Islet of Langerhans (tissue), 1 donor: ENCODE measurements at regions not wholly inside any gene's neighbourhood (a gene's known extent, or its start where the extent isn't known, plus 50 kb on each side); places are given as distances from the start of the nearest gene placed in this dataset.

Source experiments
- FAIRE-seq: peaks from one replicate; lab custom pipeline; 2011; peaks lifted over from hg19 to GRCh38; lab: Jason Lieb, UNC

GRCh38 chr4:148747721-148748268 lies 305.6 kb upstream of the NR3C2 start:
- FAIRE-seq, result no peak

GRCh38 chr4:148740701-148741100 lies 298.5 kb upstream of the NR3C2 start:
- FAIRE-seq, result no peak

GRCh38 chr4:148737061-148737770 lies 295.0 kb upstream of the NR3C2 start:
- no peak for FAIRE-seq

GRCh38 chr4:148735432-148736155 lies 293.4 kb upstream of the NR3C2 start:
- FAIRE-seq, result no peak

DNA sequence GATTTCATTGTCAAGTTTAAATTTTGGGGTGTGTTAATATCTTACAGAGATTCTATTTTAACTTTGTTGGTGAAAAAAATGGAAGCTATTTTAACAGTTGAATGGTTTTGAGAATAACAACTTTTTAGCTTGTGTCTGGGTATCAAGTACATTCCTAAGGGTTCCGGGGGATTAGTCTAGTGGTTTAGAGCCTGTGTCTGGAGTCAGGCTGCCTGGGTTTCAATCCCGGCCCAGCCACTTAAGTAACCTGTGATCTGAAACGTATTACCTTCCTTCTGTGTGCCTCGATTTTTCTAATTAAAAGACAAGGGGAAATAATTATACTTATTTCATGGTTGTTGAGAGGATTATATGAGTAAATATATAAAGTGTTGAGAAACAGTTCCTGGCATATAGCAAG lies 288.6 kb upstream of the NR3C2 start:
- no peak for FAIRE-seq

- no peak for FAIRE-seq
Measured at GRCh38 chr4:148730082-148730640, 287.9 kb upstream of the NR3C2 start.

- FAIRE-seq, result no peak
Measured at GRCh38 chr4:148717988-148718387, 275.8 kb upstream of the NR3C2 start.

- no peak for FAIRE-seq
Measured at GRCh38 chr4:148716431-148717052, 274.3 kb upstream of the NR3C2 start.

- no peak for FAIRE-seq
Measured at GRCh38 chr4:148704291-148704690, 262.1 kb upstream of the NR3C2 start.

- no peak for FAIRE-seq
Measured at GRCh38 chr4:148694702-148695101, 252.5 kb upstream of the NR3C2 start.

DNA sequence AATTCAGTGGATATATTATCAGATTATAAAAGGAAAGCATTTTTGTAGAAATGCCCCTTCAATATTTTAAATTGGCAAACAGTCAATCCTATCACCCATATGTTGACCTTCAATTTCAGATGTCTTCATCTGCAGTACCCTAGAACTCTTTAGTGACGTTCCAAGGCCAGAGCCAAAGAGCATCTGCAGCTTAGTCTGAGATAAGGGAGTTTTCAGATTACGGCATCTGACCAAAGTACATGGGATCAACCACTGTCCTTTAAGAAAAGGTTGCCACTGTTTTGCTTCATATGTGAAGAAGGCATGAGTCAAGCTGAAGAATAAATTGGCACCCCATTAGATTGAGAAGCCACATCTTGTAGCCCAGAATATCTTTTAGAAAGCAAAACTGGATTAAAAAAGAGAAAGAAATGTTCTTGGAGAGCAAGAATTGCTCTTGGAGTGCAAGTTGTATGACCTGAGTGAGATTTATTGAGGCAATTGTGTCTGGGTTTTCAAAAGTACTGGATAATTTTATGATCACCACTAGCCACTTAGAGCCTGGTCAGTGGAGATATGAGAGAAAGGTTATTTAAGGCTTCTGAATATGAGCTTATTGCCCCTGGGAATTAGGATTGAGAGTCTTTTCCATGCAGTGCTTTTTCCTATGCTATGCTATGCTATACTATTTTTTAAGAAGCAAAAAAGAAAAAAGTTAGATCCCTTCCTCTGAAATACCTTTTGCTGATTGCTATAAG lies 251.9 kb upstream of the NR3C2 start:
- no peak for FAIRE-seq

- FAIRE-seq, result no peak
Measured at GRCh38 chr4:148692242-148692641, 250.0 kb upstream of the NR3C2 start.

- FAIRE-seq, result no peak
Measured at GRCh38 chr4:148686449-148686848, 244.2 kb upstream of the NR3C2 start.

DNA sequence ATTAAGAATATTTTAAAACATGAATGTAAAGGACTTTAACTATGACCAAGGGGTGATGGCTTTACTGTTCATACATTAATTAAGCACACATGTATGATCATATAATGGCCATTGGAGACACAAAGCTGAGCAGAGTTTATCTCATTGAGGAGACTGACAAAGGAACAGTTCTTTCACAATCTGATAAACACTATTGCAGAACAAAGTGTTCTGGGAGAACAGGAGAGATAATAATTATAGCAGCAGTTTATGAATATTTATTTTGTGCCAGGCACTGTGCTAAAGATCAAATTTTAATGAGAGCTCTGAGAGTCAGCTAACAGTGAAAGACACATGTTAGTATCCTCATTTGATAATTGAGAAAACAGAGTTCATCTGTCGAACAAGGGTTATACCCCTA lies 242.4 kb upstream of the NR3C2 start:
- no peak for FAIRE-seq

DNA sequence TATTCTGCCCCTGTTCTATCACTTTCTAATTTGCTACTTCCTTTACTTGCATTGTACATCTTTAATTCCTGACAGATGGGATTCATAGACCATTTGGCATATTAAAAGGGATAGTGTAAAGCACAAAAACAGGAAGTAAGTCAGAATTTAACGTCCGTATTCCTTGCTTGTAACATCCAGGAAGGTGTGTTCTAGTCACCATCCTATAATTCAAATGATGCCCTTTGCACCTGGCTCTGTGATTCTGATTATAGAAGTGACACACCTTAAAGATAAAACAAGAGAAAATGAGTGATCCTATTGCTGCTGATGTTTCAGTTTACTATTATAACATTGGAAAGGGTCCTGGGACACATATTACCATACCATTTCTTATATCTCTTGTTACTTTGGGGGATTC lies 238.7 kb upstream of the NR3C2 start:
- no peak for FAIRE-seq

DNA sequence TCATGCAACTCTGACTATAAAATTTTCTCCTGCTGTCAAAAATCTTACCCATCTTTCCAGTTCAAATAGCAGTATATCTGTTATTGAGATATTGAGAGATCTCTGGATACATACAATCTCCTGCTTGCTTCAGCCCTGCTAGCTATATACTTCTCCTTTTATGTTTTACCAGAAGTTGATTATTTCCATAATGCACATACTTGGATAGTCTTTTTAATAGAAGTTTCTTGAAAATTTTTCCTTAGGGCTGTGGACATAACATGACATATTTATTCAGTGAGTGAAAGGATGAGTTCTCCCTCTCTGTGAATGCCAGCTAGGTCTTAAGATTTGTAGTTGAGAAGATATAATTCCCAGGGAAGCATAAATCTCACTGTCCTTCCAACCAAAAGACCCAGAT lies 234.1 kb upstream of the NR3C2 start:
- FAIRE-seq, result no peak

DNA sequence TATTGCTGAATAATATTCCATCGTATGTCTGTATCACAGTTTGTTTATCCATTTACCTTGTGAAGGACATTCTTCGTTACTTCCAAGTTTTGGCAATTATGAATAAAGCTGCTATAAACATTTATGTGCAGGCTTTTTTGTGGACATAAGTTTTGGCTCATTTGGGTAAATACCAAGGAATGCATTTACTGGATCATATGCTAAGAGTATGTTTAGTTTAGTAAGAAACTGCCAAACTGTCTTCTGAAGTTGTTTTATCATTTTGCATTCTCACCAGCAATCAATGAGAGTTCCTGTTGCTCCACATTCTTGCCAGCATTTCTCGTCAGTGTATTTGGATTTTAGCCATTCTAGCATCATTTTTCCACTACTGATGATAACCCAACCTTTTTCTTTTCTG lies 232.7 kb upstream of the NR3C2 start:
- no peak for FAIRE-seq

DNA sequence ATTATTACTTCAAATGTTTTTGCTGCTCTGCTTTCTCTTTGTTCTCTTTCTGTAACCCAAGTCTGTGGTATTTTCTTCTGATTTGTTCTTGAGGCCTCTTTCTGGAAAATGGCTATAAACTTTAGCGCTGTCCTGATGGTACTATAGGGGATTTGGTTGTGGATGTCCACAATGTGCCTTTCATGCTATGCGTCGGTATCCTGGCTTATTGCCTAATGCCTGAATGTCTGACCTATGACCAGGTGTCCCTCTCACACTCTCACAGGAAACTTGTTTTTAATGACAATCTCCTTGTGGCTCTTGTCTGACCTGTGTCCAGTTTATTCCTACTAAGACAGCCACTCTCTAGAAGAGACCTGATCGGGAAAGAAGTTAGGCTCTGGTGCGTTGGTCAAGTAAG lies 222.4 kb upstream of the NR3C2 start:
- FAIRE-seq, result no peak

DNA sequence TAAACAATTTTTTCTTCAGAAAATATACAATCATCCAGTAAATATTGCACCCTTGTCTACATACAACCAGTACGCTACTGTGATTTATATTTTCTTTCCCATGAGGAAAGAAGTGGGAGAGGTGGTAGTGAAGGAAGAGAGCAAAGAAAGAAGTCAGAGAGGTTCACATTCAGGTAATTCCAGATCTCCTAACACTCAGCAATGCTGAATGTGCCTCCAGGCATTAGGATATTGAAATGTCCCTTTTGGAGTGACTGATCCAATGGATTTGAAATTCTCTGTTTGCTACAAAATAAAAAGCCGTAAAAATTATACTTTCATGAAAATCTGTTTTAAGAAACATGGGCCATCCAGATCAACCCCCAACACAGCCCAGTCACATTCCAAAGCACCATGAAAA lies 211.9 kb upstream of the NR3C2 start:
- FAIRE-seq, result no peak

GRCh38 chr4:148653681-148654080 lies 211.5 kb upstream of the NR3C2 start:
- no peak for FAIRE-seq

- FAIRE-seq, result no peak
Measured at GRCh38 chr4:148651991-148652390, 209.8 kb upstream of the NR3C2 start.

DNA sequence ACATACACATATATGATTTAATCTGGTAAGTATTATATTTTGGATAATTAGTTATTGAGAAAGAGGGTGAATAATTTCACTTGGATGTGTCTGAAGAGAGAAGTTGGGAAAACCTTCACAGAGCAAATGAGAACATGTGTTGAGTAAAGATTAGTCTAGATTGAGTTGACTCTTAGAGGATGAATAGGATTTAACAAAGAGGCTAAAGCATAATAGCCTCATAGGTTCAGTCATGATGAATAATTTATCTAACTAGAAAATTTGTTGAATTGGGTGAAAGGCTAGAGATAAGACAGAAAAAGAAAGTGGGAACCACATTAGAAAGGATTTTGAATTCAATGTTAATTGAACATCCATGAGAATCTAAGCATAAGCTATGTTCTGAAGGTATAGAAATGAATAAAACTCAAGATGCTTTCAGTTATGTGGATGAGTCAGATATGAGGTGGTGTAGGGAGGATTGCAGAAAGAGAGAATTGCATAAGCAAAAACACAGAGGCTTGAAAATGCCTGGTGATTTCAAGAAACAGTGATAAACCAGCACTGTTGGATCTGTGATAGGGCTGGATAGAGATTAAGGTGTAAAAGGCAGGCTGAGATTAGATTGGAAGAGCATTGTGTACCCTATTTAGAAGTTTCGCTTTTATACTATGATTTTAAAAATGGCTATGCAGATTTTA lies 207.6 kb upstream of the NR3C2 start:
- FAIRE-seq, result no peak
